ENCODE measurements at regions not wholly inside any gene's neighbourhood (a gene's known extent, or its start where the extent isn't known, plus 50 kb on each side); places are given as distances from the start of the nearest gene placed in this dataset.

GRCh38 chr10:62907470-62908212 lies 91.5 kb upstream of the EGR2 start:
- no peak for DNase-seq
- Mint-ChIP-seq H3K4me1 (ENCODE audit: low read depth) (no peaks in the 10 kb centered on the region), H3K27ac (no peak overlapping the region), H3K27me3 (ENCODE audit: insufficient read depth) (peaks cover 18% of the 10 kb centered on the region), H3K9me3 (no peaks in the 10 kb centered on the region), H3K4me3 (no peak overlapping the region), H3K36me3 (ENCODE audit: low read depth) (no peaks in the 10 kb centered on the region)
- no peak for TF ChIP-seq CTCF (IDR thresholded peaks at IDR 0.05)

GRCh38 chr10:62904281-62904875 lies 88.2 kb upstream of the EGR2 start:
- no peak overlapping the region for H3K4me3 Mint-ChIP-seq
- no peaks in the 10 kb centered on the region for H3K9me3 Mint-ChIP-seq
- no peaks in the 10 kb centered on the region for H3K4me1 Mint-ChIP-seq (ENCODE audit: low read depth)
- TF ChIP-seq CTCF (IDR thresholded peaks at IDR 0.05): no peak
- H3K27me3 Mint-ChIP-seq (ENCODE audit: insufficient read depth): peaks cover 15% of the 10 kb centered on the region
- no peak overlapping the region for H3K27ac Mint-ChIP-seq
- no peak for DNase-seq
- no peaks in the 10 kb centered on the region for H3K36me3 Mint-ChIP-seq (ENCODE audit: low read depth)

GRCh38 chr10:62903828-62904227 lies 87.7 kb upstream of the EGR2 start:
- H3K27me3 Mint-ChIP-seq (ENCODE audit: insufficient read depth): peaks cover 15% of the 10 kb centered on the region
- no peaks in the 10 kb centered on the region for H3K36me3 Mint-ChIP-seq (ENCODE audit: low read depth)
- H3K4me3 Mint-ChIP-seq: no peak overlapping the region
- no peak overlapping the region for H3K27ac Mint-ChIP-seq
- DNase-seq: no peak
- no peaks in the 10 kb centered on the region for H3K4me1 Mint-ChIP-seq (ENCODE audit: low read depth)
- TF ChIP-seq CTCF (IDR thresholded peaks at IDR 0.05): no peak
- no peaks in the 10 kb centered on the region for H3K9me3 Mint-ChIP-seq

GRCh38 chr10:62900829-62901571 lies 84.8 kb upstream of the EGR2 start:
- H3K36me3 Mint-ChIP-seq (ENCODE audit: low read depth): no peaks in the 10 kb centered on the region
- H3K4me1 Mint-ChIP-seq (ENCODE audit: low read depth): no peaks in the 10 kb centered on the region
- H3K27me3 Mint-ChIP-seq (ENCODE audit: insufficient read depth): peaks cover 16% of the 10 kb centered on the region
- no peak for TF ChIP-seq CTCF (IDR thresholded peaks at IDR 0.05)
- no peak for DNase-seq
- no peaks in the 10 kb centered on the region for H3K9me3 Mint-ChIP-seq
- no peak overlapping the region for H3K4me3 Mint-ChIP-seq
- H3K27ac Mint-ChIP-seq: no peak overlapping the region

GRCh38 chr10:62899311-62899710 lies 83.1 kb upstream of the EGR2 start:
- H3K4me3 Mint-ChIP-seq: no peak overlapping the region
- TF ChIP-seq CTCF (IDR thresholded peaks at IDR 0.05): no peak
- DNase-seq: no peak
- H3K27me3 Mint-ChIP-seq (ENCODE audit: insufficient read depth): peaks cover 13% of the 10 kb centered on the region; the same call in 1 of the 2 replicates
- H3K27ac Mint-ChIP-seq: no peak overlapping the region
- H3K9me3 Mint-ChIP-seq: no peaks in the 10 kb centered on the region
- H3K36me3 Mint-ChIP-seq (ENCODE audit: low read depth): no peaks in the 10 kb centered on the region
- H3K4me1 Mint-ChIP-seq (ENCODE audit: low read depth): no peaks in the 10 kb centered on the region

Measured in HFFc6 (cell line).